ENCODE measurements at regions not wholly inside any gene's neighbourhood (a gene's known extent, or its start where the extent isn't known, plus 50 kb on each side); places are given as distances from the start of the nearest gene placed in this dataset.
"Not testable (repeated sequence)": the region's sequence is repeated elsewhere in the genome, so short reads cannot be mapped to it uniquely, and the experiment has no call there.

DNA sequence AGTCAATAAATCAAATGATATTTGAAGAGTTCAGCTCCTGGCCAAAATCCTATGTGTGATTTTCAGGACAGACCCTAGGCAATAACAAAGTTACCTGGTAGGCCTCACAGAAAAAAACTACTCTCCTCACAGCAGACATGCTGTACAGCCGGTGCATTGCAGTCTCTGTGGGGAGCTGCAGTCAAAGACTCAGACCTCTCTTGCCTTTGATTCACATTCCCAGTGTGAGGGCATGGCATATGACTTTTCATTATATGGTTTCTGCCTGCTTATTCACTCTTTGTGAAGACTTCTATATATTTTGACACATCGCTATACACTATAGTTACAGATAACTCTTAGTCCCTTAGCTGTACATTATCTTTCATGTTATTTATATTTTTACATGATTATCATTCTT lies 2684.3 kb upstream of the PCDH20 start:
- POLR2A ChIA-PET = no interaction called here
- CTCF ChIA-PET = no interaction called here

DNA sequence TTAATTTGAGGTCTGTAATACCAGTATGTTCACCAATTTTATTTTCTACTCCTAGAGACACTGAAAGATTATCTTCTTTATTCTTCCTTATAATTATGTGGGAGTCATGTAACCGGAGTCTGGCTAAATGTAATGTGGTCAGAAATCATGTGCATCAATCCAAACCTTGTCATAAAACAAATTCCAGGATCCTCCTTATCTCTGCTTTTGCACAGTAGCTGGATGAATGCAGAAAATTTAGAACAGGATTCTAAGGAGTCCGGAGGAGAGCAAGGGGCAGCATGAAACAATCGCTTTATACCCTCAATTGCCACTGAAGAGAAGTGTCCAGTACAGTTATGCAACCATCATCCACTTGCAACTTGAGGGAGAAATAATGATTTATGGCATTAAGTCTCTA lies 2674.7 kb upstream of the PCDH20 start:
- ChIA-PET CTCF (no interaction called here), POLR2A (no interaction called here)

GRCh38 chr13:64088491-64088890 lies 2672.8 kb upstream of the PCDH20 start:
- CTCF ChIA-PET = no interaction called here
- POLR2A ChIA-PET = no interaction called here

- POLR2A ChIA-PET = no interaction called here
- CTCF ChIA-PET = no interaction called here
These were observed 2672.0 kb upstream of the PCDH20 start for GRCh38 chr13:64087624-64088023.

GRCh38 chr13:64083811-64084210 lies 2668.2 kb upstream of the PCDH20 start:
- ChIA-PET CTCF (no interaction called here), POLR2A (no interaction called here)

DNA sequence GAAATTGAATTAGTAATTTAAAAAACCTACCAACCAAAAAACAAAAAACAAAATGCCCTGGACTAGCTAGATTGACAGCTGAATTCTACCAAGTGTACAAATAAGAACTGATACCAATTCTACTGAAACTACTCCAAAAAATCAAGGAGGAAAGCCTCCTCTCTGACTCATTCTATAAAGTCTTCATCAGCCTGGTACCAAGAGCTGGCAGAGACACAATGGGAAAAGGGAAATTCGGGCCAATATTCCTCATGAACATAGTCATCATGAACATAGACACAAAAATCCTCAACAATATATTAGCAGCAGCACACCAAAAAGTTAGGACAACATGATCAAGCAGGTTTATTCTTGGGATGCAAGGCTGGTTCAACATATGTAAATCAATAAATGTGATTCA lies 2667.7 kb upstream of the PCDH20 start:
- ChIA-PET CTCF (no interaction called here), POLR2A (no interaction called here)

DNA sequence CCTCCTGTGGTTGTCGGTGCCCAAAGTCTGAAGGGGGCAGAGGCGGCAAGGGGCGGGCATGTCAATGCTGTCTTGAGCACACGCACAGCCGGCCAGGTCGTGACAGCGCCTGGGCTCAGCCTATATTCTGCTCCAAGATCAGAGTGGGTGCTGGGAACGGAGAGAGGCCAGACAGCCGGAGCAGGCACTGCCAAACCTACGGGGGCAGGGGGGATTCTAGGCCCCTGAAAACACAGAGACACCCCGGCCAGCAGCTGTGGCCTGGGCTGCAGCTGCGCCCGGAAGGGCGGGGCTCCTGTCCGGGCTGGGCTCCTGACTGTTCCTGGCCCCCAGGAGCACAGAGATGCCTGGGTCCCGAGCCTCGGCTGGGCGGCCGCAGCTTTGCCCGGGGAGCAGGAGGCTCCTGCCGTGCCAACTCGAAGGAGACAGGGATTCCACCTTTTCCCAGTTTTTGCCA lies 2662.9 kb upstream of the PCDH20 start:
- ChIA-PET POLR2A (no interaction called here), CTCF (no interaction called here)

GRCh38 chr13:64078025-64078424 lies 2662.4 kb upstream of the PCDH20 start:
- POLR2A ChIA-PET = no interaction called here
- CTCF ChIA-PET = no interaction called here

DNA sequence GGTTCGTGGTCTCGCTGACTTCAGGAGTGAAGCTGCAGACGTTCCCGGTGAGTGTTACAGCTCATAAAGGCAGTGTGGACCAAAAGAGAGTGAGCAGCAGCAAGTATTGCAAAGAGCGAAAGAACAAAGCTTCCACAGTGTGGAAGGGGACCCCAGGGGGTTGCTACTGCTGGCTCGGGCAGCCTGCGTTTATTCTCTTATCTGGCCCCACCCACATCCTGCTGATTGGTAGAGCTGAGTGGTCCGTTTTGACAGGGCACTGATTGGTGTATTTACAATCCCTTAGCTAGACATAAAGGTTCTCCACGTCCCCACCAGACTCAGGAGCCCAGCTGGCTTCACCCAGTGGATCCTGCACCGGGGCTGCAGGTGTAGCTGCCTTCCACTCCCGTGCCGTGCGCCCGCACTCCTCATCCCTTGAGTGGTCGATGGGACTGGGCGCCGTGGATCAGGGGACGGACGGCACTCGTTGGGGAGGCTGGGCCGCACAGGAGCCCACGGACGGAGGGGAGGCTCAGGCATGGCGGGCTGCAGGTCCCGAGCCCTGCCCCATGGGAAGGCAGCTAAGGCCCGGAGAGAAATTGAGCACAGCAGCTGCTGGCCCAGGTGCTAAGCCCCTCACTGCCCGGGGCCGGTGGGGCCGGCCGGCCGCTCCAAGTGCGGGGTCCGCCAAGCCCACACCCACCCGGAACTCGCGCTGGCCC lies 2661.6 kb upstream of the PCDH20 start:
- POLR2A ChIA-PET, CTCF ChIA-PET: not testable (repeated sequence)

GRCh38 chr13:64075543-64076271 lies 2660.1 kb upstream of the PCDH20 start:
- ChIA-PET CTCF (no interaction called here), POLR2A (no interaction called here)

DNA sequence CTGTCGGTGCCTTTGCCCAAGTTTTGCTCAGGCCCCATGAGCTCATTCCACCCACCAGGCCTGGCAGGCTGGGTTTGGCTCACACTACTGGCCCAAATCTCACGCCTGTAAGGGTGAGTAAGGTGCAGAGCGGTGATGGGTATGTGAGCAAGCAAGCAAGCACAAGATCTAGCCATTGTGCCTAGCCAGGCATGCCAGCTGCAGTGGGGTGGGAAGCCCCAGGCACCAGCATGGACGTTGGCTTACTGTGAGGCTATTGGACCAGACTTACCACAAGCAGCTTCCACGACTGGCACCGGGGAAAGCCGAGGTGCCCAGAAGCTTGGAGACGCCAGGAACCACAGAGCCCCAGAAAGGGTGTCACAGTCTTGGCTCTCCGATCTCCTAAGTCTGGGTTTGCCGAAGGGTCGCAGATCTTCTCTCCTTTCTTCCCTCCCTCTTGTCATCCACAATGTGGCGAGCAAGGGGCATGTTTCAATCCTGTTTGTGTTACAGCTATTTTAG lies 2659.4 kb upstream of the PCDH20 start:
- CTCF ChIA-PET = no interaction called here
- POLR2A ChIA-PET = no interaction called here

DNA sequence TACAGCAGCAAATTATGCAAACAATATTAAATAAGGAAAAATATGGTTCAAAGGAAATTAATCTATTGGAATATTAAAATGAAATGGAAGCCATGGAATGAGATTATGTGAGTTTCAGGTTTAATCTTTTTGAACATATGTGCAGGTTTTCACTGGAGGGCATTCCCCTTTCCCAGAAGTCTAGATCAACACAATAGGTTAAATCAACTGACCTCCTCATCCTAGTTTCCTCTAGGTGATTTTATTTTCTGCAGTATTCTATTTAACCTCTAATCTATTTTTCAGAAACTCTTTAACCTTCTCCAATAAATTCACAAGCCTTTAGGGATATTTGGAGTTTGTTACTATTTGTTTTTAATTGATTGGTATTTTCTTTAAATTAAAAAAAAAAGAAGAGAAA lies 2657.6 kb upstream of the PCDH20 start:
- POLR2A ChIA-PET = no interaction called here
- CTCF ChIA-PET = no interaction called here

- POLR2A ChIA-PET = no interaction called here
- CTCF ChIA-PET = no interaction called here
These were observed 2655.7 kb upstream of the PCDH20 start for GRCh38 chr13:64071352-64071751.

DNA sequence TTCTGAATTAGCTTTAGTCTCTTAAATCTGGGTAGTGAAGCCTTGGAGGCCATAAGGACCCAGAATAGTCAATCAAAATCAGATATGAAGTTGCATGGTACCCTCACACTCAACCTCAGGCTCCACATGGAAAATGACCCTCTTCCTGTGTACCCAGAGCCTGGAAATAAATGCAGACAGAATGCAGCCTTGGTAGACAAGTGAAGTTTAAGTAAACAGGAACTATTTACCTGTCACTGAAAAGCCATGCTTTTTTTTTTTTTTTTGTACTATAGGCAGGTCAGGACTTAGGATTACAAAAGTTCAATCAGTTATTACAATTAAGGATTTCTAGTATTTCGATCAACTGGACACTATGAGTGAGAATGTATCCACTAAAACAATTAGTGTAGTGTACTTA lies 2654.2 kb upstream of the PCDH20 start:
- ChIA-PET CTCF (no interaction called here), POLR2A (no interaction called here)

GRCh38 chr13:64066711-64067110 lies 2651.1 kb upstream of the PCDH20 start:
- ChIA-PET CTCF (no interaction called here), POLR2A (no interaction called here)

DNA sequence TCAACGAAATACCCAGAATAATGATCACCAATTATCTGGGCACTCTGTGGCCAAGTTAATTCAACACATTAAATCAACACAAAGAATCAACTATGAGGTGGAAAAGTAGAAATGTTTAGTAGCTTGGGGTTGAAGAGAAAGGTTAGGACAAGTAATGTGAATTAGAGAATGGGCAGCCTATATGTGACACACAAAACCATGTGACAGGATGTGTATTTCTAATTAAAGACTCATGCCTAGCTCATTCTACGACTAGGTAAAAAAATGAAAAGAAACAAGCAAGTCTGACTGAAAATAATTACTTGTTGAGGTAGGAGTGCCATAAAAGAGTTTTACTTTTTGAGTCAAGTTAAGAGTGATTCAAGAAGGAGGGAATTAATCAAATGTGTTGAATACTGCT lies 2646.0 kb upstream of the PCDH20 start:
- POLR2A ChIA-PET = no interaction called here
- CTCF ChIA-PET = no interaction called here

- POLR2A ChIA-PET = no interaction called here
- CTCF ChIA-PET = no interaction called here
These were observed 2641.8 kb upstream of the PCDH20 start for GRCh38 chr13:64057372-64058020.

DNA sequence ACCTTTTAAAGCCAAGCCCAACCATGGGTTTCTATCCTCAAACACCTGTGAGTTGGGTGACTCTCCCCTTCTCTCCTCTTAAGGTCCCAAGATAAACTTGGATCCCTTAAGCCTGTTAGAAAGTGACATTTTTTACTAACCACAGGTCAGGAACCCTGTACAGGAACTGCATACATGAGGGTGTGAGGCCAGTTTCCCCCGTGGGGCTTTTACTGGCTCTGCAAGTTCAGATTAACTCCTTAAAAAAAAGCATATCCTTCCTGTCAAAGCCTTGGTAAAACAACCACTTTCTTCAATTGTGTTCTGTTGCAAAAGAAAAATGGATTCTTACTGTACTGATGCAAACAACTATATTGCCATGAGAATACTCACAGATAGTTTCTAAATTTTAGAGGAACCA lies 2638.7 kb upstream of the PCDH20 start:
- CTCF ChIA-PET = no interaction called here
- POLR2A ChIA-PET = no interaction called here

DNA sequence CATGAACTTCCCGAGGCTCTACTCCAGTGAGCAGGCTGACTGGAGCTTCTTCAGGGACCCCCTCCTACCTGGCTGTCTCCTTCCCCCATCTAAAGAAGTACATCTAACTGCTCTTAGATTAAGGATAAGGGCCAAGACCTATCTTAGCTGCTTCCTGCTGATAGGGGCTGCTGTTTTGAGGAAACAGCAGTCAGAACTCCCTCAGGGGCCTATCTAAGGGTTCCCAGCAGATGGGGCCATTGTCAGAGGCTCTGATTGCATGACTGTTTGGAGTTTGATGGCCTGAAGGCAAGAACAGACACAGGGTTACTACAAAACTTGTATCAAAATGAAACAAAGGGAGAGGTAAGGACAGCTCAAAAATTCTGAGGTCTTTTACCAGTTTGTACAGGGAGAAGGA lies 2636.9 kb upstream of the PCDH20 start:
- CTCF ChIA-PET = no interaction called here
- POLR2A ChIA-PET = no interaction called here

DNA sequence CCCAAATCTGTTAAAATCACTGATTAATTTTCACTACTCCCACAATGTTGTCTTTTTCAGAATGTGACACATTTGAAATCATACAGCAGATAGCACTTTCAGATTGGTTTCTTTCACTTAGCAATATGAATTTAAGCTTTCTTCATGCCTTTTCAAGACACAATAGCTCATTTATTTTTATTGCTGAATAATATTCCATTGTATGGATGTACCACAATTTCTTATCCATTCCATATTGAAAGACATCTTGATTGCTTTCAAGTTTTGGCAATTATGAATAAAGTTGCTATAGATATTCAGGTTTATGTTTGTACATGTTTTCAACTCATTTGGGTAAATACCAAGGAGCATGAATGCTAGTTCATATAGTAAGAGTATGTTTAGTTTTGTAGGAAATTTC lies 2635.6 kb upstream of the PCDH20 start:
- POLR2A ChIA-PET = no interaction called here
- CTCF ChIA-PET = no interaction called here

- POLR2A ChIA-PET = no interaction called here
- CTCF ChIA-PET = no interaction called here
These were observed 2625.6 kb upstream of the PCDH20 start for GRCh38 chr13:64041296-64041695.

GRCh38 chr13:64033921-64034320 lies 2618.3 kb upstream of the PCDH20 start:
- CTCF ChIA-PET = no interaction called here
- POLR2A ChIA-PET = no interaction called here

Measured in activated CD8-positive, alpha-beta memory T cell treated with anti-CD3 and anti-CD28 coated beads for 36 hours (primary cell).